Epidermal melanocyte (primary cell): ENCODE measurements at regions not wholly inside any gene's neighbourhood (a gene's known extent, or its start where the extent isn't known, plus 50 kb on each side); places are given as distances from the start of the nearest gene placed in this dataset.

Source experiments
- DNase-seq: peaks from one replicate; pipeline ENCODE4 v3.0.0; 2011; ENCODE audit warnings: low spot score; ENCODE audit not compliant: insufficient read length

- no peak for DNase-seq
These were observed 77.5 kb upstream of the MEOX2 start for GRCh38 chr7:15764010-15764409.

DNA sequence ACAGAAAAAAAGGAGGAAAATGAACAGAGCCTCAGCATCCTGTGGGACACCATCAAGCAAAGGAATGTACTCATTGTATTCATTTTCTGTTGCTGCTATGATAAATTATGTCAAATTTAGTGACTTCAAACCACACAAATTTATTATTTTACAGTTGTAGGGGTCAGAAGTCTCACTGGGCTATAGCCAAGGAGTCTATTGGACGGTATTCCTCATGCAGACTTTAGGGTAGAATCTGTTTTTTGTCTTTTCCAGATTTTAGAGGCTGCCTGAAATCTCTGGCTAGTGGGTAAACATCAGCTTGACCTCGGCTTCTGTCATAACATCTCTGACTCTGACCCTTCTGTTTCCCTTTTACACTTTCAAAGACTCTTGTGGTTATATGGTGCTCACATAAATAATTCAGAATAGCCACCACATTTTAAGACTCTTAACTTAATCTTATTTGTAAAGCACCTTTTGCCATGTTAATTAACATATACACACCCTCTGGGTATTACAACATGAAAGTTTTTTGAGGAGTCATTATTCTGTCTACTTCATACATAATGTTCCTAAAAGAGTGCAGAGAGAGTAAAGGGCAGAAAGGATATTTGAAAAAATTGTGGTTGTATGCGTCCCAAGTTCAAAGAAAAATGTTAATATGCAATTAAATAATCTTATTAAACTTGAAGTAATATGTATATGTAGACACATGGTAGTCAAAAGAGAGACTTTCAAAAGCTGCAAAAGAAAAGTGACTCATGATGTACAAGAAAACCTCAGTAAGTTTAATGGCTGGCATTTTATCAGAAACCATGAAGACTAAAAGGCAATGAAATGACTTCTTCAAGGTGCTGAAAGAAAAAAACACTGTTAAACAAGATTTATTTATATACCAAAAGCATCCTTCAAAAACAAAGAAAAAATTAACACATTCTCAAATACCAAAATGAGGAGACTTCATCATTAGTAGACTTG, 70.8 kb upstream of the MEOX2 start:
- DNase-seq: no peak

GRCh38 chr7:15755061-15755460, 68.6 kb upstream of the MEOX2 start:
- DNase-seq: no peak

GRCh38 chr7:15753887-15754579, 67.5 kb upstream of the MEOX2 start:
- no peak for DNase-seq

GRCh38 chr7:15752377-15752776, 65.9 kb upstream of the MEOX2 start:
- no peak for DNase-seq

DNA sequence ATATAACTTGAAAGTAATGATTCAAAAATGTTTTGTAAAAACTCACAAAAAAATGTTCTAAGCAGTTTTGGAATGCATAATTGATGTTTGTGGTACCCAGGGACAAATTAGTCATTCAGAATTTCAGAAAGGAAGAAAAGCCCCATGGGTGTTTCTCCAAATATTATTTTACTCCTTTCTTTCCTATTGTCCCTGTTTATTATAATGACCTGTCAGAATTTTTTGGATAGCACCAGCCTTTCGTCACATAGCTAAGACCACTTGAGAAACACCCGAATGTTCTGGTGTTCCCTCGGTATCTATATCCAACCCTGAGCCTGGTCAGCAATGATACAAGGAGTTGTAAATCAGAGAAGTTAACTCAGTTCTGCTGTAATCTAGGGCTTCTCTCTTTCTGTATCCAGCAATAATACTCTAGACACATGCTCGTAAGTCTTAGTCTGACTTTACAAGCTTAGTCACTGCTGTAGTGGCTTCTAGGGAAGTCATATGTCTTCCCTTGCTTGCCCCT, 64.8 kb upstream of the MEOX2 start:
- DNase-seq: no peak

DNA sequence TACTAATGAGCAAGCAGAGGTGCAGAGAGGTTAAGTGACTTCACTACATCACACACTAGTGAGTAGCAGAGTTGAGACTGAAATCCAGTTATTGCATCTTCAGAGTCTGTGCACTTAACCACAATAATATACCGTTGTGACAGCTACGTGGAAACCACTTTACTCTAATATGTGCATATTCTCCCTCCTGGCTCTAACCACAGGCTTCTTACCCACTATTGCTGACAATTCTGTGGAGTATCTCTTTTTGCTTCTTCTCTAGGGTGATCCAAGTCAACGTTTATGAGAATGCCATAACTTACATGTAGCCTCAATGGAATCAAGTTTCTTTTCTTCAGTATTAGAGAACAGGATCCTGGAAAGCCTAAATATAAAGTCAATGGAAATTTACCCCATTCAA, 64.2 kb upstream of the MEOX2 start:
- DNase-seq: no peak

- no peak for DNase-seq
These were observed 63.1 kb upstream of the MEOX2 start for GRCh38 chr7:15749631-15750030.

GRCh38 chr7:15747712-15748111, 61.2 kb upstream of the MEOX2 start:
- DNase-seq: no peak

GRCh38 chr7:15747301-15747700, 60.8 kb upstream of the MEOX2 start:
- no peak for DNase-seq

DNA sequence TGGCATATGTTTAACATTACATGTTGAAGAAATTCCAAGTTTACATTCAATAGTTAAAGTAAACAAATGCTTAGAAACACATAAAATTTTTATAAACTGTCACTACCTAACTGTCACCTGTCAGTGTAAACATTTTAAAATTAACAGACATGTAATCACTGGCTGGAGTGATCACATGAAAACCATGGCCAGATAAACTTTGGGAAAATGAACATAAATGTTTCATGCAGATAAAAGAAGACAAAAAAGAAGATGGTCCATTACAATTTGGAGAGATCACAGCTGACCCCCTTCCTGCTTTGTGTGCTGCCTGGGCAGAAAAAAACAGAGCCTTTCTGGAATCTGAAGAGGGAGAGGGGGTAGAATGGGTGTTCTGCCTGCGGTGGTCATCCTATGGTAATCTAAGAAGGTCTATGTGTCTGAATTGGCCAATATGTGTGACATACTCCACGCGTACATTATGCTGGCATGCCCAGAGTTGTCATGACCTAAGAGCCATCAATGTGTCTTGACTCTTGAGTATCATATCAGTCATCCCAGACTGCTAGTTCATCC, 57.5 kb upstream of the MEOX2 start:
- no peak for DNase-seq

- DNase-seq: no peak
These were observed 51.1 kb upstream of the MEOX2 start for GRCh38 chr7:15737601-15738000.
